Thyroid gland (tissue), 4 donors: ENCODE measurements at regions not wholly inside any gene's neighbourhood (a gene's known extent, or its start where the extent isn't known, plus 50 kb on each side); places are given as distances from the start of the nearest gene placed in this dataset.

Source experiments
- DNase-seq, 2 donors: peaks; one replicate each; pipeline ENCODE4 v3.0.0-alpha.2; 2019
- H3K27ac ChIP-seq, 3 donors: fragments of 200-600 bp; sonication (generic); 1 replicate in 2 of 3; 2 replicates in 1 of 3; pipeline ENCODE4 v1.5.1; 2016 to 2019; ENCODE audit warnings: mild to moderate bottlenecking in 1 of 3, moderate library complexity in 1 of 3
- H3K27me3 ChIP-seq: fragments of 200-600 bp; sonication (generic); one replicate; pipeline ENCODE4 v1.5.1; 2019
- H3K36me3 ChIP-seq, 2 donors: fragments of 200-600 bp; sonication (generic); one replicate each; pipeline ENCODE4 v1.5.1; 2016 to 2019
- H3K4me1 ChIP-seq, 2 donors: fragments of 200-600 bp; sonication (generic); one replicate each; pipeline ENCODE4 v1.5.1; 2017 to 2019
- H3K4me3 ChIP-seq, 3 donors: fragments of 200-600 bp; sonication (generic); replicated peaks in 1 of 3; 1 replicate in 2 of 3; 2 replicates in 1 of 3; pipeline ENCODE4 v1.5.1; 2016; ENCODE audit warnings: mild to moderate bottlenecking in 1 of 3
- H3K9me3 ChIP-seq: fragments of 200-600 bp; sonication (generic); one replicate; pipeline ENCODE4 v1.5.1; 2017
- POLR2A ChIP-seq, 2 donors: fragments of 450-650 bp; IDR thresholded peaks; one replicate each; pipeline ENCODE4 v1.6.1; 2017; ENCODE audit warnings: antibody characterized with exemption in 2 of 2, mild to moderate bottlenecking in 2 of 2, moderate library complexity in 1 of 2
- WGBS, 2 donors: methylation state at CpG; one replicate each; pipeline ENCODE4 v1.1.5; 2017; 5-methylcytosine and 5-hydroxymethylcytosine counted together
- intact Hi-C: fragments of 100-400 bp; cut with DNase I; formaldehyde crosslinking; loops from one replicate; pipeline ENCODE4 v1.15.1; 2023
- TF ChIP-seq, protein P1 (sequence below), 6 experiments: fragments of 200-600 bp in 3 of 6; fragments of 450-650 bp in 3 of 6; sonication (generic) in 3 of 6; IDR thresholded peaks; one replicate each; pipeline ENCODE4 v1.5.1; 2016 to 2019; ENCODE audit warnings: antibody characterized with exemption in 6 of 6, mild to moderate bottlenecking in 2 of 6, inconsistent platforms in 1 of 6, moderate library complexity in 1 of 6

- 91 to 95% methylated on average over 6 of the region's 6 CpGs for WGBS, 2 donors
- Histone ChIP-seq H3K36me3 (no peaks in the 10 kb centered on the region), H3K9me3 (no peaks in the 10 kb centered on the region), H3K4me1 (peaks cover 10 to 17% of the 10 kb centered on the region in 2 donors), H3K27ac (no peak overlapping the region), H3K27me3 (no peaks in the 10 kb centered on the region), H3K4me3 (no peak overlapping the region)
- intact Hi-C loops, result no loop called here
- no peak for DNase-seq
- no peak for TF ChIP-seq POLR2A (IDR thresholded peaks at IDR 0.05)
- TF ChIP-seq, protein P1, sequence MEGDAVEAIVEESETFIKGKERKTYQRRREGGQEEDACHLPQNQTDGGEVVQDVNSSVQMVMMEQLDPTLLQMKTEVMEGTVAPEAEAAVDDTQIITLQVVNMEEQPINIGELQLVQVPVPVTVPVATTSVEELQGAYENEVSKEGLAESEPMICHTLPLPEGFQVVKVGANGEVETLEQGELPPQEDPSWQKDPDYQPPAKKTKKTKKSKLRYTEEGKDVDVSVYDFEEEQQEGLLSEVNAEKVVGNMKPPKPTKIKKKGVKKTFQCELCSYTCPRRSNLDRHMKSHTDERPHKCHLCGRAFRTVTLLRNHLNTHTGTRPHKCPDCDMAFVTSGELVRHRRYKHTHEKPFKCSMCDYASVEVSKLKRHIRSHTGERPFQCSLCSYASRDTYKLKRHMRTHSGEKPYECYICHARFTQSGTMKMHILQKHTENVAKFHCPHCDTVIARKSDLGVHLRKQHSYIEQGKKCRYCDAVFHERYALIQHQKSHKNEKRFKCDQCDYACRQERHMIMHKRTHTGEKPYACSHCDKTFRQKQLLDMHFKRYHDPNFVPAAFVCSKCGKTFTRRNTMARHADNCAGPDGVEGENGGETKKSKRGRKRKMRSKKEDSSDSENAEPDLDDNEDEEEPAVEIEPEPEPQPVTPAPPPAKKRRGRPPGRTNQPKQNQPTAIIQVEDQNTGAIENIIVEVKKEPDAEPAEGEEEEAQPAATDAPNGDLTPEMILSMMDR (IDR thresholded peaks at IDR 0.05), result no peak
Measured at GRCh38 chr6:14626556-14626955, 509.0 kb downstream of the CD83 start.

DNA sequence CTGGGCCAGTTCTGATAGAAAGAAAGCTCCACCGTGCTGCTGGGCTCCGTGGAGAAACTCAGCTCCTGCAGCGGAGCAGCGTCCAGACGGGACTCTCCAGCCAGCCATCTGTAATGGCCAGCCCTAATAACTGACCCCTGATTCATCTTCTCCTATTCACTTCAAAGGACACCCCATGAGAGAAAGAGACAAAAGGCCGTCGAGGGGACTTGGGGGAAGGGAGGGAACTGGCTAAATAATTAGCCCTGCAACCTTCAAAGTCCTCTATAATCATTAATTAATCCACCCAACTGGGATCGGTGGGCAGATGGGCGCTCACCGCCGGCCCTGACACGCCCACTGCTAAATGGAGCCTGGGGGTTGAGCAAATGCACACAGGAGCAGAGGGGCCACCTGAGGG lies 512.4 kb downstream of the CD83 start:
- Histone ChIP-seq H3K36me3 (no peaks in the 10 kb centered on the region), H3K27me3 (no peaks in the 10 kb centered on the region), H3K27ac (no peak overlapping the region), H3K4me1 (no peaks in the 10 kb centered on the region), H3K4me3 (no peak overlapping the region), H3K9me3 (no peaks in the 10 kb centered on the region)
- DNase-seq, result no peak
- whole genome bisulfite sequencing, 2 donors, result 79 to 82% methylated on average over 12 of the region's 12 CpGs
- no peak for TF ChIP-seq POLR2A (IDR thresholded peaks at IDR 0.05)
- TF ChIP-seq, protein P1 (IDR thresholded peaks at IDR 0.05), result no peak
- intact Hi-C loops, result no loop called here

DNA sequence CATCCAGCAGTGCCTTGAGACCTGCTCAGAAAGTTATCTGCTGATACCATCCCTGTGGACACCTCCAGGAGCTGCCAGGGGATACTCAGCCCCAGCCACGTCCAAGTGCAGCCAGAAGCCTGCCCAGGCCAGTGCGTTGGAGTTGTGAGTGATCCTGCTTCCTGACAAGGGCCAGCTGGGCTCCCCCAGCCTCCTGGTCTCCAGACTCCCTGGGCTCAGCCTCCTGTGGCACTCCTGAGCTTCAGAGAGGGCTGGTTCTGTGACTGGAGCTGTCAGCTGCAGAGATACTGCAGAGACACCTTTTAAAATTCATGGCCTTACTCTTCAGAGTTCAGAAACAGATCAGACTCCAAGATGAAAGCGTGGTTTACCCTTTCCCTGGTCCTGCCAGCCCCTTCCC lies 515.9 kb downstream of the CD83 start:
- Histone ChIP-seq H3K27ac (no peak overlapping the region), H3K27me3 (no peaks in the 10 kb centered on the region), H3K36me3 (no peaks in the 10 kb centered on the region), H3K4me3 (no peak overlapping the region), H3K4me1 (no peaks in the 10 kb centered on the region), H3K9me3 (no peaks in the 10 kb centered on the region)
- TF ChIP-seq, protein P1 (IDR thresholded peaks at IDR 0.05), result no peak
- no peak for TF ChIP-seq POLR2A (IDR thresholded peaks at IDR 0.05)
- DNase-seq, result no peak
- intact Hi-C loops, result no loop called here
- WGBS, 2 donors, result 84 to 97% methylated on average over 2 to 3 of the region's 3 CpGs

DNA sequence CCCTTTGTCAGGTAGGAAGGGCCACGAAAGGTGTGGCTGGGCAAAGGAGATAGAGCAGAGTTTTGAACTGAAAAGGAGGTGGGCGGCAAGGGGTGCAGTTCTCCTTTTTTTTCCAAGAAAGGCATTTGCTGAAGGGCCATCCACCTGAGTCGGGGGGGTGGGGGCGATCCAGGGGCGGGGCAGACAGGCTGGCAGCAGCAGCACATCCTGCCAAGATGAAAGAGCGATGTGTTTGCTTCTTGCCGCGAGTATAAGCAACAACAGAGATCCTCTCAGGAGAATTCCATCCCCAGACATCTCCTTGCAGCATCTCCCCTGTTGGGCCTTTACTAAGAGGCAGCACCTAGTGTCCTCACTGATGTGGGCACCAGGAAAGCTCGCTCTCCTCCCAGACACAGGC lies 516.5 kb downstream of the CD83 start:
- DNase-seq, result no peak
- no peak overlapping the region for H3K4me3 ChIP-seq
- no peak overlapping the region for H3K27ac ChIP-seq
- H3K36me3 ChIP-seq, result no peaks in the 10 kb centered on the region
- H3K4me1 ChIP-seq, result peaks cover 5% of the 10 kb centered on the region in 2 donors
- no peaks in the 10 kb centered on the region for H3K9me3 ChIP-seq
- H3K27me3 ChIP-seq, result no peaks in the 10 kb centered on the region
- TF ChIP-seq, protein P1 (IDR thresholded peaks at IDR 0.05), result no peak
- TF ChIP-seq POLR2A (IDR thresholded peaks at IDR 0.05), result no peak
- intact Hi-C loops, result no loop called here
- 76 to 81% methylated on average over 8 to 9 of the region's 9 CpGs for WGBS, 2 donors

DNA sequence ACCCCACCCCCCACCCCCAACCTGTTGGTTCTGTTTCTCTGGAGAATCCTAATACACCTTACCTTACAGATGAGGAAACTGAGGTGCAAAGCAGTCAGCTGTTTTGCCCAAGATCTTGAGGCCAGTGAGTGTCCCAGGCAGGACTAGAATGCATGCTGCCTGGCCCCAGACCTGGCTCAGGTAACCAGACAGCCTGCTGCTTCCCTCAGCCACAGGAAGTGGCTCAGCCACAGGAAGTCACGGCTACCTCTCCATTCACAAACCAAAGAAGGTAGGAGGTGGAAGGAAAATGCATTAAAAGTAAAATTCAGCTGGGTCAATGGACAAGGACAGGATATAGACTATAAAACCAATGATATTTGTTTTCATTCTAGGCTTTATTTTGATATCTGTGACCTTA lies 517.6 kb downstream of the CD83 start:
- no peaks in the 10 kb centered on the region for H3K9me3 ChIP-seq
- H3K36me3 ChIP-seq, result no peaks in the 10 kb centered on the region
- no peak overlapping the region for H3K4me3 ChIP-seq
- no peaks in the 10 kb centered on the region for H3K27me3 ChIP-seq
- TF ChIP-seq POLR2A (IDR thresholded peaks at IDR 0.05), result no peak
- TF ChIP-seq, protein P1 (IDR thresholded peaks at IDR 0.05), result no peak
- peaks cover 7 to 17% of the 10 kb centered on the region in 2 donors for H3K4me1 ChIP-seq
- no peak overlapping the region for H3K27ac ChIP-seq
- DNase-seq, result no peak
- intact Hi-C loops, result no loop called here
- 0 to 4% methylated on average over 1 of the region's 1 CpG for WGBS, 2 donors
